ENCODE measurements at regions not wholly inside any gene's neighbourhood (a gene's known extent, or its start where the extent isn't known, plus 50 kb on each side); places are given as distances from the start of the nearest gene placed in this dataset.

DNA sequence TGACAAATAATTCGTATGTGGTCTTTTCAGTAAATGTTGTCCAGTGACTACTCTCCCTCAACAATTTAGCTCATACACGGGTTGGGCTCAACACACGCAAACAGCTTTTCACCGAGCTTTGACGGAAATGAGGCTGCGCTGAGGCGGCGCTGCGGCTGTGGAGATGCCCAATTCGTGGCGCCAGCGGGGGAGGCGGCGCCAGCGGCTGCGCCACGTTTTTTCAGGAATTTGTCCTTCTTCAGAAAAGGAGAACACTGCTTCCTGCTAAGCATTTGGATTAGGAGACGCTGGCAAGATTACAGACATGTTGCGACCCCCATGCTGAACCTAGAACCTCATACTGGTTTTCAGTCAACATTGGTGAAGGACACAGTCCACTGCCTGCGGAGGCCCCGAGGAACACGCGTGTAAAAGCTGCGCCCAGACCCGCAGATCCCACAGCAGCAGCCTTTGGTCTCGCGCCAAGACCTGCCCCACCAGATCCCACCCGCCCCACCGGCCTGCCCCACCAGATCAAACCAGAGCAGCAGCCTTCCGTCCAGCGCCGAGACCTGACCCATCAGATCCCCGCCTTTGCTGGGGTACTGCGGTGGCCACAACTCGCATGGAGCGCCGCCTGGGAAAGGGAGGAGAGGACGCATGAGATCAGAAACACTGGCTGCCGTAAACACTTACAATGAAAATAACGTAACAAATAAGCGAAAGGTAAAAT lies 173.8 kb downstream of the TMEM18 start:
- Histone ChIP-seq H3K9ac (no peak overlapping the region), H3K36me3 (no peaks in the 10 kb centered on the region), H3K4me1 (peaks cover 2% of the 10 kb centered on the region; the same call in 1 of the 2 replicates), H3K27me3 (no peaks in the 10 kb centered on the region), H3K4me2 (no peak overlapping the region), H3K27ac (no peak overlapping the region), H3K9me3 (no peaks in the 10 kb centered on the region), H4K20me1 (no peaks in the 10 kb centered on the region), H3K4me3 (no peak overlapping the region)
- TF ChIP-seq Cebpa-rat (IDR thresholded peaks at IDR 0.05), result no peak

DNA sequence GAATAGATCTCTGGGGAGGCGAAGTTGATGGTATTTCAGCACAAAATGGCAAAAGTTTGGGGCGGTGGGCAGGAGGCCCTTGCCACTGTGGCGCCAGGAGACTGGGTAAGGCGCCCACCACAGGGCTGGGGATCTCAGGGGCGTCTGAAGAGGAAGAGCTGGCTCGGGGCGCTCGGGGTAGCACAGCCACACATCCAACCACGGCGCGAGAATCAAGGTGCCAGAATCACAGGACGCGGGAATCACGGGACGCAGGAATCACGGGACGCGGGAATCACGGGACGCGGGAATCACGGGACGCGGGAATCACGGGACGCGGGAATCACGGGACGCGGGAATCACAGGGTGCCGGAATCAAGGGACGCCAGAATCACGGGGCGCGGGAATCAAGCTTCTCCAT lies 174.4 kb downstream of the TMEM18 start:
- no peaks in the 10 kb centered on the region for H3K36me3 ChIP-seq
- H4K20me1 ChIP-seq, result no peaks in the 10 kb centered on the region
- no peak overlapping the region for H3K4me2 ChIP-seq
- no peak overlapping the region for H3K9ac ChIP-seq
- no peak overlapping the region for H3K4me3 ChIP-seq
- no peak for TF ChIP-seq Cebpa-rat (IDR thresholded peaks at IDR 0.05)
- H3K27me3 ChIP-seq, result no peaks in the 10 kb centered on the region
- no peaks in the 10 kb centered on the region for H3K9me3 ChIP-seq
- H3K27ac ChIP-seq, result no peak overlapping the region
- peaks cover 8% of the 10 kb centered on the region for H3K4me1 ChIP-seq

DNA sequence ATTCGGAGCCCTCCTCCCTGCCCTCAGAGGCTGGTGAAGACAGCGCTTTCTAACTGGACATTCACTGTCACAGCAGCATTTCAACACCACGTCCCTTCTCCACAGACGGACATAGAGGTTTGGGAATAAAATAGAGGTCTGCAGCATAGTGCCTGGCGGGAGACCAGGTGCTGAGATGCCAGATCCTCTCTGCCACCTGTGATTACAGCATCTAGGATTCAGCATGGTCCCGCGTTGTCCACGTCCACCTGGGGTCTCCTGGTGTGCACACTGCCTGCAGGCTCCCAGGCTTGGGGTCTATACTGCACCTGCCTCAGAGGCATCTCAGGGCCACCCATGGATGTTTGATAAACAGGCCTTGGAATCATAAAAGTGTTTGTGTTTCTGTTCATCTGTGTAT lies 175.5 kb downstream of the TMEM18 start:
- H3K36me3 ChIP-seq, result no peaks in the 10 kb centered on the region
- TF ChIP-seq Cebpa-rat (IDR thresholded peaks at IDR 0.05), result no peak
- H3K4me3 ChIP-seq, result no peak overlapping the region
- H3K9me3 ChIP-seq, result no peaks in the 10 kb centered on the region
- no peak overlapping the region for H3K4me2 ChIP-seq
- no peak overlapping the region for H3K27ac ChIP-seq
- H3K27me3 ChIP-seq, result no peaks in the 10 kb centered on the region
- no peaks in the 10 kb centered on the region for H4K20me1 ChIP-seq
- no peak overlapping the region for H3K9ac ChIP-seq
- H3K4me1 ChIP-seq, result peaks cover 20% of the 10 kb centered on the region

DNA sequence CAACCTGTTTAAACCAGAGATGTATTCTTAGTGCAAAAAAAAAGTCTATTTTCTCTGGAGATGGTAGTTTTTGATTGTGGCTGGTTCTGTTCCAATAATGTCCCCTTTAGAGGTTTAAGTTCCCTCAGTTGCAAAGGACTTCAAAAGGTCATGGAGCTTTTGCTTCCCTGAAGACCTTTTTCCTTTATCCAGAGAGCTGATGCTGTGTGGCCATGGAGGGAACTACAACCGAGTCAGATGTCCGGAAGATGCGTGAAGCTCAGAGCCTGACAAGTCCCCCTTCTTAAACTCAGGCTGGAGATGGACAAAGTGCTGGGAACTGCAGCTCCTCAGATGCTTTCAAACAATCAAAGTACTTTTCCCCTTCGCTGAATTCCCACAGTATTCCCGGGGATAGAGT lies 176.1 kb downstream of the TMEM18 start:
- H3K4me2 ChIP-seq, result no peak overlapping the region
- no peaks in the 10 kb centered on the region for H3K27me3 ChIP-seq
- H3K36me3 ChIP-seq, result no peaks in the 10 kb centered on the region
- H4K20me1 ChIP-seq, result no peaks in the 10 kb centered on the region
- no peak overlapping the region for H3K9ac ChIP-seq
- H3K4me1 ChIP-seq, result peaks cover 25% of the 10 kb centered on the region
- TF ChIP-seq Cebpa-rat (IDR thresholded peaks at IDR 0.05), result no peak
- no peaks in the 10 kb centered on the region for H3K9me3 ChIP-seq
- H3K4me3 ChIP-seq, result no peak overlapping the region
- H3K27ac ChIP-seq, result no peak overlapping the region

DNA sequence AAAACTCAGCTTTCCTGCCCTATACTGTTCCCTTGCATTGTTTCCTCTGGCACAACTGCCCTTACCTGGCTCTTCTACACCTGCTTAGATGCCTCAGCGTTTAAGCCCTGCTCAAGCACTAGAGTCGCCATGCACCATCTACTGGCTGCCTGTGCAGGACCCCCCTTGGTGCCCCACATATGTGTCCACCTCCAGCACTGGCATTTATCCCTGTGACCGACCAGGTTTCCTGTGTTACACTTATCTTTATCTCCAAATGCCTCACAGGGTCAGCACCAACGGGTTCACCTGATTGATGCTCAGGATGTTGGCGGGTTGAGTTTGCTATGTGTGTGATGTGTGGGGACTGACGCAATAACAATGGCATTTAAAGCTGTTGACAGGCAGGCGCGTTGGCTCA lies 177.5 kb downstream of the TMEM18 start:
- H3K9me3 ChIP-seq, result peaks cover 4% of the 10 kb centered on the region; the same call in 1 of the 2 replicates
- no peaks in the 10 kb centered on the region for H3K36me3 ChIP-seq
- peaks cover 29% of the 10 kb centered on the region for H3K4me1 ChIP-seq
- no peak overlapping the region for H3K4me2 ChIP-seq
- H3K27me3 ChIP-seq, result no peaks in the 10 kb centered on the region
- H4K20me1 ChIP-seq, result no peaks in the 10 kb centered on the region
- H3K9ac ChIP-seq, result no peak overlapping the region
- no peak for TF ChIP-seq Cebpa-rat (IDR thresholded peaks at IDR 0.05)
- H3K27ac ChIP-seq, result no peak overlapping the region
- no peak overlapping the region for H3K4me3 ChIP-seq

DNA sequence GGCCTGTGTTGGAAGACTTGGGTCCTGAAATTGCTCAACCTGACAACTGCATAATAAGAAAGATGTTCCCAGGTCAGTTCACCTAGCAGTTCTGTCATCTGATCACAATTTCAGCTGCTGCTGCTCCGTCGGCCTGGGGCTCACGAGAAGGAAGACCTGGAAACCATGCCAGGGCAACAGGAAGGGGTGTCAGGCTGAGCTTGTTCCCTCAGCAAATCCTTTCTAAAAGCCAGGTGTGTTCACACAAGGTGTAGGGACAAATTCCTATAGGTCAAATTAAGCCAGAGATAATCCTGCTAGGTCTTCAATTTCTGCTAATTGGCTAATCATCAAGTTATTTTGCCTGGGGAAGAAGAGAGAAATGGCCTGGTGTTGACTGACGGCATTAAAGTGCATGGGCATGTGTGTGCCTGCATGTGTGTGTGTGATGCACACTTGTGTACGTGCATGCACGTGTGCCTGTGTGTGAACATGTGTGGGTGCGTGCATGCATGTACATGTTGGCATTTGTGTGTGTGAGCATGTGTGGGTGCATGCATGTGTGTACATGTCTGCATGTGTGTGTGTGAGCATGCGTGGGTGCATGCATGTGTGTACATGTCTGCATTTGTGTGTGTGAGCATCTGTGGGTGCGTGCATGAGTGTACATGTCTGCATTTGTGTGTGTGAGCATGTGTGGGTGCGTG lies 178.6 kb downstream of the TMEM18 start:
- Histone ChIP-seq H3K4me2 (no peak overlapping the region; the same call in 1 of the 2 replicates), H3K9me3 (peaks cover 4% of the 10 kb centered on the region; the same call in 1 of the 2 replicates), H3K27ac (no peak overlapping the region), H4K20me1 (no peaks in the 10 kb centered on the region), H3K36me3 (no peaks in the 10 kb centered on the region), H3K9ac (no peak overlapping the region), H3K27me3 (no peaks in the 10 kb centered on the region), H3K4me1 (peaks cover 29% of the 10 kb centered on the region), H3K4me3 (no peak overlapping the region)
- TF ChIP-seq Cebpa-rat (IDR thresholded peaks at IDR 0.05), result no peak

DNA sequence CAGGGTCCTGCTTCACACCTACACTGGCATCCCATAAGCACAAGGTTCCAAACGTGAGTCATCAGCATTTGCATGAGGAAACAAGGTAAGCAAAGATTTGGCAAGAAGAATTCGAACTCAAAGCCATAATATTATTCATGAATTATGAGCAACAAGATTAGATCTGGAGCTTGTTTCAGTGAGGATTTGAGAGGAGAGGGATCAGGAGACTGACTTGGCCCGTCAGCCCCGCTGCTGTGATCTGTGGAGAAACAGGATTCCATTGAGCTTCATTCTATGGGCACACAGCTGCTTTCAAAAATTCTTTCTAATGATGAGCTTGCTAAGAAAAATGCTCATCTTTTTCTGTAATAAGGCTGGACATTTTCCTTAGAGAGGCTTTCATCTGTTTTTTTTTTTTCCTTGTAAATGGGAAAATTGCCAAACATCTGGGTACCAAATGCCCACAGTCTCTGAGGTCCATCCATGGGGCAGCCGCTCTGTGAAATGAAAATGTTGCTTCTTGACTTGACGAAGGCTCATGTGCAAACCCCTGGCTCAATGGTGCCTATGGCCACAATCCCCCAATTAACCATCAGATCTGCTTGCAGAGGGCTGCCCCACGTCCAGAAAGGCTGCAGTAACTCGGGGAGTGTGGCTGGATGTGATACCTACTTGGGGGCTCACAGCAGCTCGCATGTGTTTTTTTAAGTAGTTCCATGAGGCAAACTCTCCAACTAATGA lies 179.3 kb downstream of the TMEM18 start:
- peaks cover 29% of the 10 kb centered on the region for H3K4me1 ChIP-seq
- no peak for TF ChIP-seq Cebpa-rat (IDR thresholded peaks at IDR 0.05)
- no peak overlapping the region for H3K4me3 ChIP-seq
- H3K27ac ChIP-seq, result no peak overlapping the region
- H3K9ac ChIP-seq, result no peak overlapping the region
- H4K20me1 ChIP-seq, result no peaks in the 10 kb centered on the region
- H3K9me3 ChIP-seq, result peaks cover 4% of the 10 kb centered on the region; the same call in 1 of the 2 replicates
- peak overlapping the region; percentile 59 for H3K4me2 ChIP-seq
- H3K36me3 ChIP-seq, result no peaks in the 10 kb centered on the region
- H3K27me3 ChIP-seq, result no peaks in the 10 kb centered on the region

DNA sequence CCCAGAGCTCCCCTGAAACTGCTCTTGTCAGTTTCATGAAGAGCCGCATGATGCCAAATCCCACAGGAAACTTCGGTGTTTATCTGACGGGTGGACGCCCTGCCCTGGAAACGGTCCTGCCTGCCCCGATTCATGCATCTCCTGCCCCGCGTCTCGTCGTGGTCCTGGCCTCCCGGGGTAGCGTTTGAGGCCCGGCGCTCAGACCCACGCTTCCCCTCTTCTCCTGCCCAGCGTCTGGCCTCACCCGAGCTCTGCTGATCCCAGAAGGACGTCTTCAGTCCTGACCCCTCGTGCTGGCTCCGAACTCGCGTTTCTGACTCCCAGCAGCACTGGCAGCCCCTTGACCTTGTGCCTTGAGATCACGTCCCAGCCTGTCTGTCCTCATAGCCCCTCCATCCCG lies 180.5 kb downstream of the TMEM18 start:
- Histone ChIP-seq H4K20me1 (no peaks in the 10 kb centered on the region), H3K36me3 (no peaks in the 10 kb centered on the region), H3K4me2 (peak overlapping the region; percentile 59), H3K9me3 (peaks cover 4% of the 10 kb centered on the region; the same call in 1 of the 2 replicates), H3K4me1 (peaks cover 29% of the 10 kb centered on the region), H3K4me3 (no peak overlapping the region), H3K9ac (0 out of 2 replicates have a peak overlapping the region, but pooled peaks have one; percentile 34), H3K27me3 (no peaks in the 10 kb centered on the region), H3K27ac (peak overlapping the region; percentile 46)
- no peak for TF ChIP-seq Cebpa-rat (IDR thresholded peaks at IDR 0.05)

DNA sequence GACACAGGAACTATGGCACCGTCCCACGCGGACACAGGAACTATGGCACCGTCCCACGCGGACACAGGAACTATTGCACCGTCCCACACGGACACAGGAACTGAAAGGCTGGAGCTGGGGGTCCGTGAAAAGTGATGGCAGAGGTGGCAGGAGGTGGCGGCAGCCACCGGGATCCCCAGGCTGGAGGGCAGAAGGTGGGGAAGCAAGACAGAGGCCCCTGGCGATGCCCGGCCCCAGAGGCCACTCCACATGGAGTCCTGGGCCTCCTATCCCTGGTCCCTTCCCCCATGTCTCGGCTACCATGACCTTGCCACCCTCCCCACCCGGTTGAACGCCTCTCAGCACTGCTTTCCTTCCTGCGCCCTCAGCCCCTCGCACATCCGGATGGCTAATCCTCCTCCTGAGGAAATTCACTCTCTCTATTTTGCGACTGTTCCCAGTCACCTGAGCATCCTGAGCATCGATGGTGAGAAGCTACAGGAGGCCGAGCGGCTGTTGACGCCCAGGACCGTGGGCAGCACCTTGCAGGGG lies 181.4 kb downstream of the TMEM18 start:
- peak overlapping the region; percentile 59 for H3K4me2 ChIP-seq
- H3K9me3 ChIP-seq, result peaks cover 4% of the 10 kb centered on the region; the same call in 1 of the 2 replicates
- no peaks in the 10 kb centered on the region for H3K27me3 ChIP-seq
- H3K4me1 ChIP-seq, result peaks cover 29% of the 10 kb centered on the region
- H3K36me3 ChIP-seq, result no peaks in the 10 kb centered on the region
- no peak overlapping the region for H3K9ac ChIP-seq
- H3K27ac ChIP-seq, result 0 out of 2 replicates have a peak overlapping the region, but pooled peaks have one; percentile 46
- no peak overlapping the region for H3K4me3 ChIP-seq
- TF ChIP-seq Cebpa-rat (IDR thresholded peaks at IDR 0.05), result no peak
- no peaks in the 10 kb centered on the region for H4K20me1 ChIP-seq
